ENCODE measurements at regions not wholly inside any gene's neighbourhood (a gene's known extent, or its start where the extent isn't known, plus 50 kb on each side); places are given as distances from the start of the nearest gene placed in this dataset.

GRCh38 chr5:30384171-30384570 lies 809.3 kb upstream of the CDH6 start:
- Histone ChIP-seq H4K8ac (ENCODE audit: extremely low read depth, insufficient read depth, low read length) (no peak overlapping the region), H3K14ac (ENCODE audit: insufficient read length) (no peak overlapping the region), H2BK12ac (ENCODE audit: low read depth, low read length) (no peak overlapping the region), H3K23me2 (ENCODE audit: low read depth, low read length) (no peaks in the 10 kb centered on the region), H2AFZ (ENCODE audit: low read length) (no peak overlapping the region), H3K18ac (ENCODE audit: extremely low read depth, low read length) (no peak overlapping the region), H4K5ac (ENCODE audit: insufficient read length, low read depth, low read length) (no peak overlapping the region), H3K23ac (ENCODE audit: insufficient read length) (no peak overlapping the region), H4K91ac (replicated peaks; ENCODE audit: insufficient read length, low read length) (no peak overlapping the region), H4K20me1 (replicated peaks in 1 of 2; ENCODE audit: control insufficient read depth in 1 of 2, insufficient read depth in 2 of 2, low read length in 2 of 2) (no peaks in the 10 kb centered on the region), H3K36me3 (ENCODE audit: control insufficient read depth in 2 of 4, insufficient read depth in 4 of 4, low read length in 3 of 4) (no peaks in the 10 kb centered on the region), H3K9ac (replicated peaks in 1 of 4; ENCODE audit: extremely low read depth in 1 of 4, low read depth in 3 of 4, low read length in 3 of 4) (no peak overlapping the region), H2BK20ac (ENCODE audit: low read length) (no peak overlapping the region), H3K9me3 (ENCODE audit: insufficient read depth in 2 of 2, low read depth in 1 of 2, low read length in 1 of 2) (no peaks in the 10 kb centered on the region; a peak in 1 of 4 replicates), H2BK15ac (ENCODE audit: low read length) (no peak overlapping the region), H2BK5ac (ENCODE audit: low read depth, low read length) (no peak overlapping the region), H3K4ac (replicated peaks; ENCODE audit: insufficient read length, low read depth, low read length) (no peak overlapping the region), H3K79me2 (ENCODE audit: control insufficient read depth in 1 of 2, insufficient read depth in 2 of 2, low read length in 2 of 2) (no peaks in the 10 kb centered on the region), H3K56ac (replicated peaks; ENCODE audit: insufficient read length, low read depth, low read length) (no peak overlapping the region), H3K27ac (ENCODE audit: low read depth, low read length) (no peak overlapping the region), H3K4me2 (ENCODE audit: insufficient read depth in 1 of 2, low read depth in 2 of 2, low read length in 2 of 2) (no peak overlapping the region), H3K4me1 (replicated peaks in 1 of 4; ENCODE audit: control insufficient read depth in 3 of 4, insufficient read depth in 4 of 4, low read length in 3 of 4) (peaks cover 0 to 5% (median 2%) of the 10 kb centered on the region in 4 experiments; a peak in 2 of 7 replicates), H2BK120ac (replicated peaks; ENCODE audit: low read depth, low read length) (no peak overlapping the region), H2AK5ac (ENCODE audit: low read depth, low read length) (no peak overlapping the region), H3K79me1 (ENCODE audit: low read depth, low read length) (no peaks in the 10 kb centered on the region), H3K27me3 (replicated peaks in 1 of 4; ENCODE audit: control insufficient read depth in 3 of 4, extremely low read depth in 1 of 4, insufficient read depth in 3 of 4, low read length in 3 of 4) (no peaks in the 10 kb centered on the region), H3K4me3 (ENCODE audit: extremely low read depth in 1 of 4, insufficient read depth in 2 of 4, low read depth in 3 of 4, low read length in 4 of 4) (no peak overlapping the region)
- 91% methylated on average over 4 of the region's 4 CpGs; no CpG with 5 or more reads in 1 of the 2 experiments for WGBS, 2 experiments (ENCODE audit: extremely low coverage in 1 of 2, insufficient coverage in 1 of 2, insufficient read length in 1 of 2, insufficient replicate concordance in 2 of 2, low coverage in 1 of 2, low lambda C conversion rate in 2 of 2, missing lambda C conversion rate in 1 of 2)
- TF ChIP-seq RAD21 (IDR thresholded peaks at IDR 0.05 in 1 of 2, conservative IDR thresholded peaks at IDR 0.05 in 1 of 2; ENCODE audit: low read depth in 2 of 2, low read length in 2 of 2) (no peak), TAF1 (IDR thresholded peaks at IDR 0.05; ENCODE audit: low read depth, low read length) (no peak), CREB1 (IDR thresholded peaks at IDR 0.05) (no peak)
- TF ChIP-seq, protein P1, sequence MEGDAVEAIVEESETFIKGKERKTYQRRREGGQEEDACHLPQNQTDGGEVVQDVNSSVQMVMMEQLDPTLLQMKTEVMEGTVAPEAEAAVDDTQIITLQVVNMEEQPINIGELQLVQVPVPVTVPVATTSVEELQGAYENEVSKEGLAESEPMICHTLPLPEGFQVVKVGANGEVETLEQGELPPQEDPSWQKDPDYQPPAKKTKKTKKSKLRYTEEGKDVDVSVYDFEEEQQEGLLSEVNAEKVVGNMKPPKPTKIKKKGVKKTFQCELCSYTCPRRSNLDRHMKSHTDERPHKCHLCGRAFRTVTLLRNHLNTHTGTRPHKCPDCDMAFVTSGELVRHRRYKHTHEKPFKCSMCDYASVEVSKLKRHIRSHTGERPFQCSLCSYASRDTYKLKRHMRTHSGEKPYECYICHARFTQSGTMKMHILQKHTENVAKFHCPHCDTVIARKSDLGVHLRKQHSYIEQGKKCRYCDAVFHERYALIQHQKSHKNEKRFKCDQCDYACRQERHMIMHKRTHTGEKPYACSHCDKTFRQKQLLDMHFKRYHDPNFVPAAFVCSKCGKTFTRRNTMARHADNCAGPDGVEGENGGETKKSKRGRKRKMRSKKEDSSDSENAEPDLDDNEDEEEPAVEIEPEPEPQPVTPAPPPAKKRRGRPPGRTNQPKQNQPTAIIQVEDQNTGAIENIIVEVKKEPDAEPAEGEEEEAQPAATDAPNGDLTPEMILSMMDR (IDR thresholded peaks at IDR 0.05; ENCODE audit: control extremely low read depth in 1 of 3, insufficient read depth in 1 of 3, low read depth in 1 of 3, low read length in 3 of 3), result no peak
- ChIA-PET CTCF (ENCODE audit: partially characterized antibody) (interaction anchor here (0.9 kb wide), 1 partner anchor 345 kb away, joined by 3 read pairs; no protein-coding TSS in a partner anchor), POLR2A (ENCODE audit: partially characterized antibody) (no interaction called here)
- DNase-seq (ENCODE audit: low read depth in 1 of 2, low spot score in 2 of 2) (no peak), FAIRE-seq (no peak)

Data from H1 (cell line).